ENCODE measurements at regions not wholly inside any gene's neighbourhood (a gene's known extent, or its start where the extent isn't known, plus 50 kb on each side); places are given as distances from the start of the nearest gene placed in this dataset.
"Not testable (repeated sequence)": the region's sequence is repeated elsewhere in the genome, so short reads cannot be mapped to it uniquely, and the experiment has no call there.

- not testable (repeated sequence) for TF ChIP-seq CTCF (IDR thresholded peaks at IDR 0.05; ENCODE audit: low read depth, low read length); EZH2phosphoT487 (IDR thresholded peaks at IDR 0.05; ENCODE audit: low read depth)
Observed at GRCh38 chr12:61590864-61591263, 669.3 kb upstream of the USP15 start.

Measured in OCI-LY3 (cell line).